GM18520 (cell line): ENCODE measurements at regions not wholly inside any gene's neighbourhood (a gene's known extent, or its start where the extent isn't known, plus 50 kb on each side); places are given as distances from the start of the nearest gene placed in this dataset.
A peak's percentile ranks its signal among the peaks of the same experiment; 100 is the strongest.
"Not testable (repeated sequence)": the region's sequence is repeated elsewhere in the genome, so short reads cannot be mapped to it uniquely, and the experiment has no call there.

Experiments used
- ATAC-seq: cut with Tn5 transposase; IDR thresholded peaks from one replicate; pipeline ENCODE4 v1.9.1; 2021; ENCODE audit not compliant: unreplicated experiment

DNA sequence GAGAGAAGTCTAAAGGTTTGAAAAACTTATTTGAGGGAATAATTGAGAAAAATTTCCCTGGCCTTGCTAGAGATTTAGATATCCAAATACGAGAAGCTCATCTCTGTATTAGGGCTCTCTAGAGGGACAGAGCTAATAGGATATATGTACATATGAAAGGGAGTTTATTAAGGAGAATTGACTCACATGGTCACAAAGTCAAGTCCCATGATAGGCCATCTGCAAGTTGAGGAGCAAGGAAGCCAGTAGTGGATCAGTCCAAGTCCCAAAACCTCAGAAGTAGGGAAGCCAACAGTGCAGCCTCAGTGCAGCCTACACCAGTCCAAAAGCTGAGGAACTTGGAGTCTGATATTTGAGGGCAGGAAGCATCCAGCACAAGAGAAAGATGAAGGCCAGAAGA, 126.7 kb downstream of the PJA2 start:
- not testable (repeated sequence) for ATAC-seq

DNA sequence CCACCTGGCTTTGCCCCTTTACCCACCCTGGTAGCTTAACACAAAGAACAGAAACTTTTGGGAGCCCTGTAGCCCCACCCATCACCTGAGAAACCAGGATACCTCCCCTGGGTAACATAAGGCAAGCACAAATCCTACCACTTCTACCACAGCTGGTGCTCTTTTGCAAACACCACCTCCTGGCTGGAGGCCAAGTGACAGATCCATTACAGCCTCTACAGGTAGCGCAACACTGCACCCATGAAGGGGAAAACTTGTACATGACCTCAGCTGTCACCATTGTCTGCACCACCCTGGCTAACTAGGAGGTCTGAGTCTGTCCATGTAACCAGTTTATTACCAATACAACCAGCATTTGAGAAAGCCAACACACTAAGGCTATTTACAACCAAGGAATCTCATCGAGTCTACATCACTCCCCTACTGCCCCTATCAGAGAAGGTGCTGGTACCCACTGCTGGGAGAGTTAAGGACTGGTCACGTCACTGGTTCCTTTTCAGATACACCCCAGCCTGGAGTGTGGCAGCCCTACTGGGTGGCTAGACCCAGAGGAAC, 128.6 kb downstream of the PJA2 start:
- no peak for ATAC-seq

DNA sequence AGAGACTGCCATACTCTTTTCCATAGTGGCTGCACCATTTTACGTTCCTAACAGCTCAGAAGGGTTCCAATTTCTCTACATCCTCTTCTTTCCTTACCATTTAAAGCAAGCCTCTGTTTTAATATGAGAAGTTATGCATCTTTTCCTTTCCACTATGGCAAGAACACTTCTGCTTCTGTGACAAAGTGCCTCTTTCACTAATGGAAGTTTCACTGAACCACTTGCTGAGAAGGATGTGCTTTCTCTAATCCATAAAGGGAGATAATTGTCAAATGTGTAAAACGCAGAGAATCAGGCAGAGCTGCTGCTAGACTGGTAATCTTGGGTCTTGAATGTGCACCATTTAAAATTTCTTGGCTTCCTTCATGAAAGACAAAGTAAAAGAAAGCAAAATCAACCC, 131.6 kb downstream of the PJA2 start:
- no peak for ATAC-seq

DNA sequence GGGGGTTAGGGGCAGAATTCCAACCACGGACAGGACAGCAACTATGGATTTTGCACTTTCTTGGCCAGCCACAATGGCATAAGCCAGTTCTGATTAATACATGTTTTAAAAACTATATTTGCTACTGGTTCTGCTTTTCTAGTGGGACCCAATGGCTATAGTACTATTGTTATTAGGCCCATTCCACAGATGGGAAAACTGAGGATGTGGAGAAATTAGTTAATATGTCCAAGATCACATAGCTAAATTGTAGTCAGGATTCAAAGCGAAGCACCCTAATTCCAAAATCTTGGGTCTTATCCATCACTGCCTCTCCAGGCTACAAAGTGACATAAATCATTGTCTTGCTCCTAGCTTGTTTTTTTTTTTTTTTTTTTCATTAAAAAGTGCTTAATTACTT, 133.9 kb downstream of the PJA2 start:
- ATAC-seq: no peak

DNA sequence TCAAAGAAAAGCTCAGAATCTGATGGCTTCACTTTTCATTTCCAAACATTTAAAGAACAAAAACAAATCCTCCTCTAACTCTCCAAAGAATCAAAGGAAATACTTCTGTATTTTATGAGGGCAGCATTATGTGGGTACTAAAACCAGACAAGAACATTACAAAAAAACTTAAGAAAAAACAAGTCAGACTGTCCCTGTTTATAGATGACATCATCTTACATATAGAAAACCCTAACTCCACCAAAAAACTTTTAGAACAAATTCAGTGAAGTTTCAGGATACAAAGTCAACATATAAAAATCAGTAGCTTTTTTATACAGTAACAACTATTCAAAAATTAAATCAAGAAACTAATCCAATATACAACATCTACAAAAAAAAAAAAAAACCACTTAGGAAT, 136.2 kb downstream of the PJA2 start:
- no peak for ATAC-seq

DNA sequence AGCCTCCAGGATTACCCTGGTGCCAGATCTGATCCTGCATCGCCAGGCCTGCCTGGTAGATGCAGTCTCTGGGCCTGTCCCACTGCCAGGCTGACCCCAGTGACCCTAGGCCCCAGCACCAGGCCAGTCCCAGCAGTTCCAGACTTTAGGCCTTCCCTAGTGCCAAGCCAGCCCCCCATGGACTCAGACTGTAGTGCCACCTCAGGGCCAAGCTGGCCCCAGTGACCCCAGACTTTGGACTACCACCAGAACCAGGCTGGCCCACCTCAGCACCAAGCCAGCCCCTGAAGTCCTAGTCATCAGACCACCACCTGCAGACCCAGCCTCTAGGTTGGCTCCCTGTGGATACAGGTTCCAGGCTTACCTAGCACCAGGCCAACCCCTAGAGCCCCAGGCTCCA, 142.5 kb downstream of the PJA2 start:
- no peak for ATAC-seq

DNA sequence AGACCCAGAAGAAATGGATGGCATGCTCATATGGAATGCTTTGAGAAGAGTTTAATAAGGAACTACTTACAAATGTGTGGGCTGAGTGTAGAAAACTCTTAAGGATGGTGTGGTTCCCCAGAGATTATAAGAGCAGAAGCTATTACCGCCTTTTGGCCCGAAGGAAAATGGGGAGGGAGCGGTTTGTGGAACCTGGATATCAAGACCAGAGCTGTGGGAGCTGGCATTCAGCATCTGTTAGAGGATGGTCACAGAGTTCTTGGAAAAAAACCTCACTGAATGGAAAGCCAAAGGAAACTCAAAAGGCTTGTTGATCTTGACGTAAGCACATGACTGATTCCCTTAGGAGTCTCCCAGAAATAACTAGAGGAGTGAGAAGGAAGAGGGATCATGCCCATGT, 151.0 kb downstream of the PJA2 start:
- ATAC-seq: no peak

DNA sequence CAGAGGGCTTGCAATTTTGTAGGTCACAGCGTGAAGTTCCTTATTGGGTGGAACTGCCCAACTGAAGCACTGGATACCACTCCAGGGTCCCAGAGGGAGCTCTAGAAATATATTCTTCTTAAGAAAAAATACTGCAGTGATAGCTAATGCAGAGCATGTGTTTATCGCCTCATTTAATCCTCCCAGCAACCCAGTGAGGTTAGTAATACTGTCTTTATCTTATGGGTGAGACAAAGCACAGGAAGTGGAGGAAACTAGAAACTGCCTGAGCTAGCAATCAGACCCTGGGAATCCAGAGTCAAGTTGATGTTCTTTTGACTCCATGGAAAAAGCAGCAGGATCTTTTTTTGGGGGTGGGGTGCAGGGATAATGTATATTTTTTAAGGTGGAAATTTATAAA, 153.3 kb downstream of the PJA2 start:
- ATAC-seq: no peak

DNA sequence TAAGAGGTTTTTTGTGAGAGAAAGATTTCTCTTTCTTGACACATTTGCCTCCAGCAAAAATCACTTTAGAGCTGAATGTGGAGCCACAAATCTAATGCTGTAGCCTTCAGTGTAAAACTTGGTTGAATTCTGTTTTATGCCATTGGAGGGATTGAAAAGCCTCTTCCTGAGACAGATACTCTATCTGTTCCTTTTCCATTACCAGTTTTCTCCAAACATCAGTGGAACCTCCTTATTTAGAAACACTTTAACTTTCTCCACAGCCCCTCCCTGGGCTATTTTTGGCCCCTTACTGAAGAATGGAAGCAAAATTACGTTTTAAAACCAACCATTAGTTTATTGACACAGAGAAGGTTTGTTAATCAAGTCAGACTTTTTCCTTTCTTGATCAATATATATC, 155.3 kb downstream of the PJA2 start:
- no peak for ATAC-seq

DNA sequence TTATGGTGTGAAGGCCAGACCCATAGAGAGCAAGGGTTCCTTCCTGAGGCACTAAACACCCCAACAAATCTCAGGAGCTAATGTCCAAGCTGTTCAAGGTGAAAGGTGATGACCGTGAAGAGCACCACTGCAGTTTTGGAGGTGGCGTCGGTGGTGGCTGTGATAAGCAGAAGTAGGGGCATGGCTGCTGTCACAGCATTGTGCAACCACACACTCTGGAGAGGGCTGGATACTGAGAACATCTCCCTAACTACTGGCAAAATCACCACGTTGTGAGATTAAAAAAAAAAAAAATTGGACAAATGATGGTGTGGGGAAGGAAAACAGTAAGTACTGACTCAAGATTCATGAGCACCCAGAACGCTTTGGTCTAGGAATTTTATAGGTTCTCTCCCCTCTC, 156.5 kb downstream of the PJA2 start:
- ATAC-seq: no peak

DNA sequence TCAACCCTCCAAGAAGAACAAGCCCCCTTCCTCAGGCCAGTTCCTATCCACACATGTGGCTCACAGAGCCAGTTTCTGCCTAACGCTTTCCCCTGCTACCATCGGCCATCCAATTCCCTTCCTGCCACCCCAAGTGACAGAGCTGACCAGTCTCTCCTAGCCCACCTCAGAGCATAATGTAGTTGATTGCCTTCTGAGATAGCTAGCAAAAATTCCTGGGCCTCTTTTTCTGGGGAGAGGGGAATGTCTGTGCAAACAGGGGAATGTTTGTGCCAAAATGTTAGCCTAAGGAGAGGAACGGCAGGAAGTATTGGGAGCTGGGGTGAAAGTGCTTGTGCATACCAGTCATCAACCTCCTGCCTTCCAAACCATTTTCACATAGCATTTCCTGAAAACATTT, 157.0 kb downstream of the PJA2 start:
- no peak for ATAC-seq

DNA sequence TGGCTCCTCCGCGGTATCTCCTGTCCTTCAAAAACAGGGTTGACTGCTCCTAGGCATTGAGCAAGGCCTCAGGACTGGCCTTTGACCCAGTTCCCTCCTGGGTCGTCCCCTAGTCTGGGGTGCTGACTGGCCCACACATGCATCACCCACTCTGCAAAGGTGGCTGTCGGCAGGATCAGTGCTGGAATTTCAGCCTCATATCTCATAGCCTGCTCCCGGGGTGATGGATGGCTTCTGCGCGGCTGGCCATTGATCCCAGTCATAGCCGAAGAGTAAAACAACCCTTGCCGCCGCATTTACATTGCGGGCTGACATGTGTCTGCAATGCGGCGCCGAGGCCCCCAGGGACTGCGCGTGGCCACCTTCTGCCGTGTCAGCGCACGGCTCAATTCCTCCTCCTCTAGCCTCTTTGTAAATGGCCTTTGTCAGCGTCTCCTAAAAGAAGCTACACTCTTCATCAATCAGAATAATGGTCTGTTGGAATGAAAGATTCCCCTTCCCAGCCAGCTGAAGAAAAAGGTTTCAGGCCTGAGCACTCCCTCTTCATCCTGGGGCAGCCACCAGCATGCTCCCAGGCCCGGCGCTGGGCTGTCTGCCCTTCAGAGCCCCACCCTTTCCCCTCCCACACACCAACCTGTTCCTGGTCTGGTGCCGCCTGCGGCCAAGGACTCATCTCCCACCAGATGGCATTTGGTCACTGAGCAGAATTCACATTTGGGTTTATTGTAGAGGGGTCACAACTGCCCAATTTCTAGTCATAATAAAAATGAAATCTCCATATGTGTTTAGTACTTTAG, 159.0 kb downstream of the PJA2 start:
- ATAC-seq: no peak

DNA sequence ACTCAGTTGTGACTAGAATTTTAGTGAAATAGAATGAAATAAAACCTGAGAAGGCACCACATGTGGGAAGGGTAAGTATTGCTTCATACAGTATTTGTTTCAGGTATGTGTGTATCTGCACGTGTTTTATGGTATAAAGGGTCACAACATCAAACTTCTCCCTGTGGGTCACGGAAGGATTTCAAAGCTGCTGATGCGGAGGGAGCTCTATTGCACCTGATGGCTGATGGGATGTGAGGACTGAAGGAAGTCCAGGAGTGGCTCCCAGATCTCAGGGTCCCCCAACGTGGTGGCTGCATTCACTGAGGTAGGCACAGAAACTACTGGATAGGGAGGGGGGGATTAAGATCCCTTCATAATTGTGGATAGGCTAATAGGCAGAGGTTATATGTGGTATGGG, 159.7 kb downstream of the PJA2 start:
- no peak for ATAC-seq

DNA sequence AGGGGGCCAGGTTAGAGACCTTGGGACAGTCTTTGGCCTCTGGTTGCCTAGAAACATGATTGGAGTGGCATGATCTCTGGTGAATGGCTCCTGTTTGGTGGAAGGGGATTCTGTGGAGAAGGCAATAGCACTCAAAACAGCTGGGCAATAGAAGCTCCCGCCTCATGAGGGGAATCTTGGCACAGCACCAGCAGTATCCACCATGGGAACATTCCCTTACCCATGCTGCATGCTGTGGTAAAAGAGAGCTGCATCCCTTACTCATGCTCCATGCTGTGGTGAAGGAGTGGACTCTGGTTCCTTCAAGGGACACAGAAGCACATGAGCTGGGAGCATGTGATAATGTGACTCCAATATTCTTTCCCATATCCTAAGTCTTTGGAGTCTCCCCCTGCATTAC, 160.6 kb downstream of the PJA2 start:
- no peak for ATAC-seq

DNA sequence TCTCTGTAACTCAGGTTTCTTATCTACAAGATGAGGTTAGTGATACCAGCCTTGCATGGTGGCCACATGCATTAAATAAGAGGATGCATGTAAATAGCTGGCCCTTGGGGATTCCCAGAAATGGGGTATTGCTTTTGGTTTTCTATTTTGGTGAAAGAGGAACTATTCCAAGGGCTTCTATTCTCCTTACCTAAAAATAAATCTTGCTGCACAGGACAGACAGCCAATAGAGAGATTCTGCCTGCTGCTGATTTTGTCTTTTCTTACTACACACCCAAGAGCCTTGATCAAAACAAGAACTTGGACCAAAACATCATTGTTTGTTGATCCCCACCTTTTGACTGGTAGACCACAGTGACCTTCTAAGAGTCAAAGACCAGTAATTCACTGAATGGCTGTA, 161.8 kb downstream of the PJA2 start:
- ATAC-seq: peak; percentile 94

DNA sequence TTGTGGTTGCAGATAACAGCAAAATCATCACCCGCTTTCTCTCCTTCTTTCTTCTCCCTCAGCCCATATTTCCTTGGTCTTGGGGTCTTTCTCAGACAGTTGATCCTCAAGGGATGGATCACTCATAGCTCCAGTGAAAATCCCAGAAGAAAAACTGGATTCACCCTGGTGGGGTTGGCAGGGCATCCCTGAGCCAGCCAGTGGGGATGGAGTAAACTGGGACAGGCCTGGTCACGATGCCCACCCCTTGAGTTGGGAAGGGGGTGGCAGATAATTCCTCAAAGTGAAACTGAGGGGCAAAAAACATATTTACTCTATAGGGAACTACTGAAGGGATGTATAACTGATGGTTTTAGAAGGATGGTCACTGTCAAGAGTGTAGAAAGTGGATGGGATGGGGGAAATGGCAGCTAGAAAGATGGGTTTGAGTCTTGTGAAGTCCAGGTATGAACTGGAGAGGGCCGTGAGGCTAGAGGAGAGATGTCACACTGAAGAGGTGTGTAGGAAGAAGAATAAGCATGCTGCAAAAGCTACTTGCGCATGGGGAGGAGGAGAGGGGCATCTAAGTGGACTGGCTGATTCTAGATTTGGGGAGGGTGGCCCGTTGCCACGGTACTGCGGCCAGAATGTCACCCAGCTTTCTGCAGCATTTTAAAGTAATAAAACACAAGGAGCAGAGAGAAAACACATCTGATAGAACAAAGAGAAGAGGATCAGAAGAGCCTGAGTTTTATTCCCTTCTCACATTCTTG, 162.8 kb downstream of the PJA2 start:
- ATAC-seq: no peak
